Ishikawa (cell line): ENCODE measurements at regions not wholly inside any gene's neighbourhood (a gene's known extent, or its start where the extent isn't known, plus 50 kb on each side); places are given as distances from the start of the nearest gene placed in this dataset.

Experiments
- CEBPB ChIP-seq: IDR thresholded peaks from 2 replicates; pipeline ENCODE4 v1.6.1; 2012
- CREB1 ChIP-seq: IDR thresholded peaks from 2 replicates; pipeline ENCODE4 v1.6.1; 2012; ENCODE audit warnings: low read depth
- EGR1 ChIP-seq: IDR thresholded peaks from 2 replicates; pipeline ENCODE4 v1.6.1; 2012
- EP300 ChIP-seq: IDR thresholded peaks from 2 replicates; pipeline ENCODE4 v1.6.1; 2012; ENCODE audit warnings: borderline replicate concordance
- FOXM1 ChIP-seq: IDR thresholded peaks from 2 replicates; pipeline ENCODE4 v1.6.1; 2012; ENCODE audit warnings: low read depth, borderline replicate concordance
- NFIC ChIP-seq: IDR thresholded peaks from 2 replicates; pipeline ENCODE4 v1.6.1; 2012
- RAD21 ChIP-seq: IDR thresholded peaks from 2 replicates; pipeline ENCODE4 v1.6.1; 2012; ENCODE audit warnings: low read depth
- TAF1 ChIP-seq: IDR thresholded peaks from 2 replicates; pipeline ENCODE4 v1.6.1; 2012; ENCODE audit warnings: low read depth, mild to moderate bottlenecking
- TCF12 ChIP-seq: IDR thresholded peaks from 2 replicates; pipeline ENCODE4 v1.6.1; 2012; ENCODE audit warnings: low read depth
- TEAD4 ChIP-seq: IDR thresholded peaks from 2 replicates; pipeline ENCODE4 v1.6.1; 2012
- YY1 ChIP-seq: IDR thresholded peaks from 2 replicates; pipeline ENCODE4 v1.6.1; 2012; ENCODE audit warnings: low read depth
- ZBTB7A ChIP-seq: IDR thresholded peaks from 2 replicates; pipeline ENCODE4 v1.6.1; 2012; ENCODE audit warnings: low read depth
- TF ChIP-seq, protein P1 (sequence below): IDR thresholded peaks from 2 replicates; pipeline ENCODE4 v1.6.1; 2012; ENCODE audit warnings: low read depth, mild to moderate bottlenecking
- TF ChIP-seq, protein P2 (sequence below): IDR thresholded peaks from 2 replicates; pipeline ENCODE4 v1.6.1; 2012
- TF ChIP-seq, protein P3 (sequence below): IDR thresholded peaks from 2 replicates; pipeline ENCODE4 v1.6.1; 2012

DNA sequence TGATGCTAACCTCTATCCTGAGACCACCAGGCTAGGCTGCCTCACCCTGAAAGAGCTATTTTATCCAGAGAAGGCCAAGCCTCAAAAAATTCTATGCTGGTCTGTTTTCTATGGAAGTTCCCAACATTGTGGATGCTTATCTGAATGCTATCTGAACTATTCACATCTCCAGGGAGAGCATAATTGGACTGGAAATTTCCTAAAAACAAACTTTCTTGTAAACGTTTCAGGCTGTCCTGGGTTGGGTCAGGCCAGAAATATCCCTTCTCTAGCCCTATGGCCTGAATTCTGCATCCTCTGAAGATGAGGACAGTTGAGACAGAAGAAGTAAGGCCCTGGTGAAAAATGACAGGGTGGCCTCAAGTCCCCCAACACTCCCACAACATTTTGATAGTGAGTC, 706.4 kb upstream of the NR2F2 start:
- TF ChIP-seq, protein P1, sequence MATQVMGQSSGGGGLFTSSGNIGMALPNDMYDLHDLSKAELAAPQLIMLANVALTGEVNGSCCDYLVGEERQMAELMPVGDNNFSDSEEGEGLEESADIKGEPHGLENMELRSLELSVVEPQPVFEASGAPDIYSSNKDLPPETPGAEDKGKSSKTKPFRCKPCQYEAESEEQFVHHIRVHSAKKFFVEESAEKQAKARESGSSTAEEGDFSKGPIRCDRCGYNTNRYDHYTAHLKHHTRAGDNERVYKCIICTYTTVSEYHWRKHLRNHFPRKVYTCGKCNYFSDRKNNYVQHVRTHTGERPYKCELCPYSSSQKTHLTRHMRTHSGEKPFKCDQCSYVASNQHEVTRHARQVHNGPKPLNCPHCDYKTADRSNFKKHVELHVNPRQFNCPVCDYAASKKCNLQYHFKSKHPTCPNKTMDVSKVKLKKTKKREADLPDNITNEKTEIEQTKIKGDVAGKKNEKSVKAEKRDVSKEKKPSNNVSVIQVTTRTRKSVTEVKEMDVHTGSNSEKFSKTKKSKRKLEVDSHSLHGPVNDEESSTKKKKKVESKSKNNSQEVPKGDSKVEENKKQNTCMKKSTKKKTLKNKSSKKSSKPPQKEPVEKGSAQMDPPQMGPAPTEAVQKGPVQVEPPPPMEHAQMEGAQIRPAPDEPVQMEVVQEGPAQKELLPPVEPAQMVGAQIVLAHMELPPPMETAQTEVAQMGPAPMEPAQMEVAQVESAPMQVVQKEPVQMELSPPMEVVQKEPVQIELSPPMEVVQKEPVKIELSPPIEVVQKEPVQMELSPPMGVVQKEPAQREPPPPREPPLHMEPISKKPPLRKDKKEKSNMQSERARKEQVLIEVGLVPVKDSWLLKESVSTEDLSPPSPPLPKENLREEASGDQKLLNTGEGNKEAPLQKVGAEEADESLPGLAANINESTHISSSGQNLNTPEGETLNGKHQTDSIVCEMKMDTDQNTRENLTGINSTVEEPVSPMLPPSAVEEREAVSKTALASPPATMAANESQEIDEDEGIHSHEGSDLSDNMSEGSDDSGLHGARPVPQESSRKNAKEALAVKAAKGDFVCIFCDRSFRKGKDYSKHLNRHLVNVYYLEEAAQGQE = no peak
- TF ChIP-seq YY1 = no peak
- no peak for TF ChIP-seq CREB1
- no peak for TF ChIP-seq EP300
- TF ChIP-seq EGR1 = no peak
- TF ChIP-seq NFIC = no peak
- no peak for TF ChIP-seq CEBPB

DNA sequence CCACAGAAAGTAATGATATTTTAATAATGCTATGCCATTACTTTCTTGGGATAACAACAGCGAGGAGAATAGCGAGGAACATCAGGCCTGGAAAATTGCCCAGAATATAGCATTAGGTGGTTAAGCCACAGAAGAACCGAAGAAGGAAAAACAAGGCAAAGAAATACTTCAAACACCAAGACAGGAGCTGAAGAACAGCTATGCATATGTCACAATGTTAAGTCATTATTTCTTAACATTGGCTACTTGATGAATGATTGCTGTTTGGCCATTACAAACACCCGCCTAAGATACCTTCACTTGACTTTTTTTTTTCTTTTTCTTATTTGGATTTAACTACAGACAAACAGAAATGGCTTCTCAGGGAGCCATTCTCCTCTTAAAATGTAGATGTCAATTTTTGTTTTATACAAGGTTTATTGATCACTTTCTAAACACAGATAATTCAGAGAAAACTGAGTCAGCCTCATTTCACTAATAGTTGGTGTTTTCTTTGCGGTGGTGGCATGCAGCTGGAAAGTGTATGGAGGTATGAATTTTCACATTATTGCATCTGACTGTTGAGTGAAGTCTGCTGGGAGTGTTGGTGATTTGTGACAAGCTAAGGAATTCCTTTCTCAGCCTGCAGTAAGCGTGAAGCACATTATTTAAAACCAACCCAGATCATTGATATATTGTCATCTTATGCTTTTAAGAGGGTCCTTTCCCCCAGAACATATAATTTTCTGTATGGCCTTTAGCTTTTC, 705.7 kb upstream of the NR2F2 start:
- TF ChIP-seq TCF12 (no peak), EGR1 (no peak), YY1 (no peak), CREB1 (no peak), NFIC (no peak), RAD21 (no peak), ZBTB7A (no peak), FOXM1 (no peak), CEBPB (no peak), EP300 (no peak), TAF1 (no peak), TEAD4 (no peak)
- TF ChIP-seq, protein P2, sequence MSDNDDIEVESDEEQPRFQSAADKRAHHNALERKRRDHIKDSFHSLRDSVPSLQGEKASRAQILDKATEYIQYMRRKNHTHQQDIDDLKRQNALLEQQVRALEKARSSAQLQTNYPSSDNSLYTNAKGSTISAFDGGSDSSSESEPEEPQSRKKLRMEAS = no peak
- TF ChIP-seq, protein P3, sequence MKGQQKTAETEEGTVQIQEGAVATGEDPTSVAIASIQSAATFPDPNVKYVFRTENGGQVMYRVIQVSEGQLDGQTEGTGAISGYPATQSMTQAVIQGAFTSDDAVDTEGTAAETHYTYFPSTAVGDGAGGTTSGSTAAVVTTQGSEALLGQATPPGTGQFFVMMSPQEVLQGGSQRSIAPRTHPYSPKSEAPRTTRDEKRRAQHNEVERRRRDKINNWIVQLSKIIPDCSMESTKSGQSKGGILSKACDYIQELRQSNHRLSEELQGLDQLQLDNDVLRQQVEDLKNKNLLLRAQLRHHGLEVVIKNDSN = no peak
- TF ChIP-seq, protein P1 = no peak

DNA sequence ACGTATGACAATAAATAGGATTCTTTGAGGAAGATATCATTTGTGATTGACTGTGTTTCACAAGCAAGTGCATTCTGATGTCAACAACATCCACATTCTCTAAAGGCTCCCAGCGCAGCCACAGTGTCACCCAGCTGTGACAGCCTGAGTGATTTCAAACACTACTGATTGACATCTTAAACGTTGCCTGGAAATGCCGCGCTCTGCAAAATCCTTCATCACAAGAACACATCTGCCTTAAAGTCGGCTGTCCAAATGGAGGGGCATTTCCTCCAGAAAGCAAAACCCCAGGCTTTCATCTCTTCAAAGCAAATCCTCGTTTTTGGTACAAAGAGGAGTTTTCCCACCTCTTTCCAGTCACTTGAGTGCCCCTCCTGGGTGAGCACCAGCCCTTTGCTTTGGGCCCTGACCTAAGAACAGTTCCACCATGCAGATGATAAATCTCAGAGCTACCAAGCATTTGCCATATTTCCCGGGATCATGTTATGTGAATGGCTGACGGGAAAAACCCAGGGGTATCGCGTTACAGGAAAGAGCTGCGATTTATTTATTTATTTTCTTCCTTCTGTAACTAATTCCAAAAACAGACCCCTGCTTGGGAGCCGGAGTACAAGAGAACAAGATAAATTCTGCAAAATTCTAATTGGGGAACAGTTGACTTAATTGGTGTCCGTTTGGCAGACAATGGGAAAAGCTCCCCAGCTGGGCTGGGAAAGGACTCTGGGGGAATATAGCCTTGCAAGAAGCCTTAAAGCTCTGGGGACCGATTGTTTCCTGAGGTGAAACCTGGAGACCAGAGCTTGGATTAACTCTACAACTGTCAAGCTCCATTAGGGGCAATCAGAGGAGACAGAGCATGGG, 703.8 kb upstream of the NR2F2 start:
- TF ChIP-seq FOXM1 = no peak

DNA sequence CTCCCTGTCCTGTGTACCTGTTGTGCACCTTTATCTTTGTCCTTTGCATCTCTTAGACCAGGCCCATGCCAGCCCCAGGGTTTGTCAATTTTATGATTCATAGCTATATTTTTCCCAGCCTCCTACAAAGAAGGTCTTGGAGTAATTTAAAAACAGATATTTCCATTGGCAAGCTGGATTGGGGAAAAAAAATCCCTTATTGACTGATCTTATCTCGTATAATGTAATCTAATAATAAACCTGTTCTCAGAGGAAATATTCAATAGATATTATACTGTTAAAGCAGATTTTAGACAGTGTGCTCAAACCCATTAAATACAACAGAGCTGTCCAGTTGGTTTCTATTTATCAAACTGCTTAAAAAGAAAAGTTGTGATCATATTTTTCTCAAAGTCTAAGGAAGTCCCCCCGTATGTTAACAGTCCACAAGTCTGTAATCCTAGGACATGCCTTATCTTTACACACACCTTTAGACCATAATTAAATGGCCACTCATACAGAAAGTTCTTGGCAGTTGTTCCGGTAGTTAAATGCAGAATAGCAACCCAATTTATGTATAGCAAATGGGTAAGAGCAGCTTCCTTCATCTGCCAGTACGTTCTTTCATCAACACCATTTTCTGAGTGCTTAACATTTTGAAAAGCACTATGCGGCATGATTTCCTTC, 700.9 kb upstream of the NR2F2 start:
- TF ChIP-seq, protein P2 = no peak
- TF ChIP-seq EGR1 (no peak), FOXM1 (no peak), CEBPB (no peak), YY1 (no peak), TAF1 (no peak)

DNA sequence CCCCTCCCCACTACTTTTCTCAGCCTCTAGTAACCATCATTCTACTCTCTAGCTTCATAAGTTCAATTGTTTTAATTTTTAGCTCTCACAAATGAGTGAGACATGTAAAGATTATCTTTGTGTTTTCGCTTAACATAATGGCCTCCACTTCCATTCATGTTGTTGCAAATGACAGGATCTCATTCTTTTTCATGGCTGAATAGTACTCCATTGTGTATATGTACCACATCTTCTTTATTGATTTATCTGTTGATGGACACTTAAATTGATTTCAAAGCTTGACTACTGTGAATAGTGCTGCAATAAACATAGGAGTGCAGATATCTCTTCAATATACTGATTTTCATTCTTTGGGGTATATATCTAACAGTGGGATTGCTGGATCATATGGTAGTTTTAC, 699.8 kb upstream of the NR2F2 start:
- TF ChIP-seq, protein P2 = no peak

DNA sequence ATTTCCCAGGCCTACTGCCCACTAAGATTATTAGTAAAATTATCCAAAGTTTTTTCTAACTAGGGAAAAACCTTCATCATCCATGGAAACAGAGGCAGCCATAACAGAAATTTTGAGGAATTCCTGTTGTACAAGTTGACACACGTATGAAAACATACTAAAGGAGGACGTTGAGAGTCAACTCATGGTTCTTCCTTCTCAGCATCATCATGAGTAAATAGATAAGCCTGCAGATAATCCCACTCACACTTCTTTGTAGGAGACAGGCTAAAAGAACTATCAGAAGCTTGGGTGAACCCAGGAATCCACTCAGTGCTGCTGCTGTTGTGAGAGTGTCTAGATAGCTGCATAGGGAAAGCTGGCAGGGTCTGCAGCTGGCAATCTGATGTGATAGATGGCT, 694.8 kb upstream of the NR2F2 start:
- TF ChIP-seq FOXM1 (no peak), CEBPB (no peak), EGR1 (no peak), ZBTB7A (no peak), NFIC (no peak), EP300 (no peak), TCF12 (no peak), YY1 (no peak)
- TF ChIP-seq, protein P1 = no peak
- TF ChIP-seq, protein P3 = no peak
